ENCODE measurements at regions not wholly inside any gene's neighbourhood (a gene's known extent, or its start where the extent isn't known, plus 50 kb on each side); places are given as distances from the start of the nearest gene placed in this dataset.
A peak's percentile ranks its signal among the peaks of the same experiment; 100 is the strongest.

GRCh38 chr18:5625076-5625475, 81.3 kb upstream of the EPB41L3 start:
- H3K4me3 ChIP-seq (replicated peaks in 1 of 2; ENCODE audit: low read depth in 2 of 2, low read length in 2 of 2), result no peak overlapping the region

GRCh38 chr18:5622905-5623304, 79.1 kb upstream of the EPB41L3 start:
- no peak for TF ChIP-seq CTCF (IDR thresholded peaks at IDR 0.05; ENCODE audit: low read depth, low read length)
- DNase-seq (ENCODE audit: low read depth in 2 of 2), result no peak
- no peak overlapping the region for H3K4me3 ChIP-seq (replicated peaks in 1 of 2; ENCODE audit: low read depth in 2 of 2, low read length in 2 of 2)

More at GRCh38 chr18:5625076-5625475, 81.3 kb upstream of the EPB41L3 start:
- TF ChIP-seq CTCF (IDR thresholded peaks at IDR 0.05; ENCODE audit: low read depth, low read length), result no peak
- DNase-seq (ENCODE audit: low read depth in 2 of 2), result no peak

GRCh38 chr18:5620289-5620688, 76.5 kb upstream of the EPB41L3 start:
- no peak for TF ChIP-seq CTCF (IDR thresholded peaks at IDR 0.05; ENCODE audit: low read depth, low read length)
- H3K4me3 ChIP-seq (replicated peaks in 1 of 2; ENCODE audit: low read depth in 2 of 2, low read length in 2 of 2), result no peak overlapping the region
- peak; percentile 36 to 81 for DNase-seq (ENCODE audit: low read depth in 2 of 2)

GRCh38 chr18:5619376-5619775, 75.6 kb upstream of the EPB41L3 start:
- no peak overlapping the region for H3K4me3 ChIP-seq (replicated peaks in 1 of 2; ENCODE audit: low read depth in 2 of 2, low read length in 2 of 2)
- TF ChIP-seq CTCF (IDR thresholded peaks at IDR 0.05; ENCODE audit: low read depth, low read length), result no peak
- no peak for DNase-seq (ENCODE audit: low read depth in 2 of 2)

GRCh38 chr18:5618047-5618688, 74.4 kb upstream of the EPB41L3 start:
- no peak overlapping the region for H3K4me3 ChIP-seq (replicated peaks in 1 of 2; ENCODE audit: low read depth in 2 of 2, low read length in 2 of 2)
- TF ChIP-seq CTCF (IDR thresholded peaks at IDR 0.05; ENCODE audit: low read depth, low read length), result no peak
- DNase-seq (ENCODE audit: low read depth in 2 of 2), result no peak

- no peak for DNase-seq (ENCODE audit: low read depth in 2 of 2)
- no peak for TF ChIP-seq CTCF (IDR thresholded peaks at IDR 0.05; ENCODE audit: low read depth, low read length)
- H3K4me3 ChIP-seq (replicated peaks in 1 of 2; ENCODE audit: low read depth in 2 of 2, low read length in 2 of 2), result no peak overlapping the region
Measured at GRCh38 chr18:5611221-5611620, 67.4 kb upstream of the EPB41L3 start.

GRCh38 chr18:5608846-5609245, 65.0 kb upstream of the EPB41L3 start:
- DNase-seq (ENCODE audit: low read depth in 2 of 2), result no peak
- H3K4me3 ChIP-seq (replicated peaks in 1 of 2; ENCODE audit: low read depth in 2 of 2, low read length in 2 of 2), result no peak overlapping the region
- TF ChIP-seq CTCF (IDR thresholded peaks at IDR 0.05; ENCODE audit: low read depth, low read length), result no peak

Data from cardiac fibroblast (primary cell).